ENCODE measurements at regions not wholly inside any gene's neighbourhood (a gene's known extent, or its start where the extent isn't known, plus 50 kb on each side); places are given as distances from the start of the nearest gene placed in this dataset.

GRCh38 chr1:57879700-57880099 is 455.8 kb upstream of the DAB1 start:
- TF ChIP-seq POLR2A (IDR thresholded peaks at IDR 0.05; ENCODE audit: borderline replicate concordance, extremely low read depth, insufficient read depth, insufficient read length) (no peak), CTCF (IDR thresholded peaks at IDR 0.05 in 2 of 3, conservative IDR thresholded peaks at IDR 0.05 in 1 of 3; ENCODE audit: borderline replicate concordance in 1 of 3, insufficient read depth in 1 of 3, low read depth in 2 of 3, low read length in 2 of 3) (no peak), REST (IDR thresholded peaks at IDR 0.05; ENCODE audit: low read depth) (no peak), POLR2AphosphoS5 (IDR thresholded peaks at IDR 0.05; ENCODE audit: low read depth, low read length) (no peak), RAD21 (IDR thresholded peaks at IDR 0.05; ENCODE audit: low read depth) (no peak), YY1 (IDR thresholded peaks at IDR 0.05; ENCODE audit: extremely low read depth, insufficient replicate concordance, low read depth, low read length) (no peak), SRF (IDR thresholded peaks at IDR 0.05; ENCODE audit: low read depth) (no peak), EZH2 (IDR thresholded peaks at IDR 0.05) (no peak), MAX (IDR thresholded peaks at IDR 0.05) (no peak), CEBPB (IDR thresholded peaks at IDR 0.05; ENCODE audit: low read depth) (no peak)
